Suprapubic skin (tissue), 4 donors: ENCODE measurements at regions not wholly inside any gene's neighbourhood (a gene's known extent, or its start where the extent isn't known, plus 50 kb on each side); places are given as distances from the start of the nearest gene placed in this dataset.

Source experiments
- CTCF ChIP-seq, 2 donors: fragments of 200-600 bp in 1 of 2; fragments of 450-650 bp in 1 of 2; sonication (generic) in 1 of 2; IDR thresholded peaks; one replicate each; pipeline ENCODE4 v1.5.1; 2016 to 2019; ENCODE audit warnings: antibody characterized with exemption in 2 of 2, mild to moderate bottlenecking in 1 of 2, moderate library complexity in 1 of 2
- EP300 ChIP-seq: sonication (generic); formaldehyde crosslinking; IDR thresholded peaks from one replicate; pipeline ENCODE4 v1.6.1; 2017; ENCODE audit warnings: antibody characterized with exemption
- POLR2A ChIP-seq, 2 donors: fragments of 450-650 bp; IDR thresholded peaks; one replicate each; pipeline ENCODE4 v1.6.1; 2017; ENCODE audit warnings: antibody characterized with exemption in 2 of 2, mild to moderate bottlenecking in 2 of 2, moderate library complexity in 2 of 2
- POLR2AphosphoS5 ChIP-seq, 3 donors: sonication (generic); formaldehyde crosslinking; IDR thresholded peaks; one replicate each; pipeline ENCODE4 v1.6.1; 2017; ENCODE audit warnings: antibody characterized with exemption in 3 of 3

GRCh38 chr18:46261799-46262198 is 157.6 kb downstream of the HAUS1 start:
- TF ChIP-seq POLR2A (IDR thresholded peaks at IDR 0.05) (no peak), CTCF (IDR thresholded peaks at IDR 0.05) (no peak), POLR2AphosphoS5 (IDR thresholded peaks at IDR 0.05) (no peak), EP300 (no peak)
